Suprapubic skin (tissue), 4 donors: ENCODE measurements at regions not wholly inside any gene's neighbourhood (a gene's known extent, or its start where the extent isn't known, plus 50 kb on each side); places are given as distances from the start of the nearest gene placed in this dataset.

Source experiments
- CTCF ChIP-seq, 2 donors: fragments of 200-600 bp in 1 of 2; fragments of 450-650 bp in 1 of 2; sonication (generic) in 1 of 2; IDR thresholded peaks; one replicate each; pipeline ENCODE4 v1.5.1; 2016 to 2019; ENCODE audit warnings: antibody characterized with exemption in 2 of 2, mild to moderate bottlenecking in 1 of 2, moderate library complexity in 1 of 2
- POLR2A ChIP-seq, 2 donors: fragments of 450-650 bp; IDR thresholded peaks; one replicate each; pipeline ENCODE4 v1.6.1; 2017; ENCODE audit warnings: antibody characterized with exemption in 2 of 2, mild to moderate bottlenecking in 2 of 2, moderate library complexity in 2 of 2
- POLR2AphosphoS5 ChIP-seq, 3 donors: sonication (generic); formaldehyde crosslinking; IDR thresholded peaks; one replicate each; pipeline ENCODE4 v1.6.1; 2017; ENCODE audit warnings: antibody characterized with exemption in 3 of 3

- TF ChIP-seq CTCF (IDR thresholded peaks at IDR 0.05), result no peak
- no peak for TF ChIP-seq POLR2A (IDR thresholded peaks at IDR 0.05)
- peak in 2 of 3 donors; percentile 47 to 49 for TF ChIP-seq POLR2AphosphoS5 (IDR thresholded peaks at IDR 0.05)
Observed at GRCh38 chr11:86737737-86738136, 62.6 kb upstream of the PRSS23 start.
